GM21717 (cell line): ENCODE measurements at regions not wholly inside any gene's neighbourhood (a gene's known extent, or its start where the extent isn't known, plus 50 kb on each side); places are given as distances from the start of the nearest gene placed in this dataset.
A peak's percentile ranks its signal among the peaks of the same experiment; 100 is the strongest.

ENCODE experiments used
- ATAC-seq: cut with Tn5 transposase; IDR thresholded peaks from one replicate; pipeline ENCODE4 v1.9.1; 2021; ENCODE audit warnings: mild to moderate bottlenecking, moderate library complexity; ENCODE audit not compliant: unreplicated experiment

DNA sequence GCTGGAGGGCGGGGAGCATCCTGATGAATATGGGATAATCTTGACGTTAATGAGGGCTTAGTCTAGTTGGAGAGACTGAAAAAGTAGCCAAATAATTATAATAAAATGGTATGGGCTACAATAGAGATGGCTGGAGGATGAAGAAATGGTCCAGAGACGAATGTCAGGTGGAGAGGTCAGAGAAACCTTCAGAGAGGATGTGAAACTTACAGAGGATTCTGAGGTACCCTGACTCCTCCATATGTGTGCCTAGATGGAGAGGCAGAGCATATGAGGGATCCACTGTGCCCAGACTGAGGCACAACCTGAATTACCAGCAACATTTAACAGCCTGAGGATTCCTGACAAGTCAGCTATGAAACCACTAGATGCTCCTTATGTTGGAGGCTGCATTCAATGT is 417.0 kb downstream of the ATP23 start:
- no peak for ATAC-seq

DNA sequence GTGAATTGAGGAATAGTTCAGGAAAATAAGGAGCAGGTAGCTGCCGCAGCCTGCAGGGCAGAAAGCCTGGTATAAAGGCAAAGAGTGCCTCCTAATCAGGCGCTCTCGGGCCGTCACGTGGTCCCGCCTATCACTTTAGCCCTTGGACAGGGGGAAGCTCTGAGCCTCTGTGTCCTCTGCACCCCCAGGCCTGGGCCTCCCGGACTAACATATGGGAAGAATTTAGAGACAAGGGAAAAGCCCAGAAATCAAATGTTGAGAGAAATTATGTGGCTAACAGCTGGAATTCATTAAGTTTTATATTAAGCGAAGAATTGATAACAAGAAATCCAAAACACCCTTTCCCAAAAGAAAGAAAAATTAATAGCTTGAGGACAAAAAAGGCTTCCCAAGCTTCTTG is 417.7 kb downstream of the ATP23 start:
- ATAC-seq: no peak

- ATAC-seq: no peak
Observed at GRCh38 chr12:58361056-58361455, 419.7 kb downstream of the ATP23 start.

GRCh38 chr12:58363971-58364370 is 422.6 kb downstream of the ATP23 start:
- no peak for ATAC-seq

GRCh38 chr12:58364389-58365086 is 423.2 kb downstream of the ATP23 start:
- ATAC-seq: no peak

DNA sequence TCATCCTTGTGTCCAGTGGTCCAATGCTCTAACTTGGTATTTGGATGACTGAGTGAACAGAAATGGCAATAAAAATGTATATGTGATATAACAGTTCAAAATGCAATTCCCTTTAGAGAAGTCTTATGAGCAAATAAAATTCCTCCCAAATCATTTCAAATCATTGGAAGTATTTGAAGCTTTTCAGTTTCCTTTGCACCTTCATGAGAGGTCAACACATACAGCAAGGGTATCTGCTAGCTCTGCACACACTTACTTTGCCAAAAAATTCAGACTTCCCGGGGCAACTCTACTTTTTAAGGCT is 423.7 kb downstream of the ATP23 start:
- ATAC-seq: no peak

DNA sequence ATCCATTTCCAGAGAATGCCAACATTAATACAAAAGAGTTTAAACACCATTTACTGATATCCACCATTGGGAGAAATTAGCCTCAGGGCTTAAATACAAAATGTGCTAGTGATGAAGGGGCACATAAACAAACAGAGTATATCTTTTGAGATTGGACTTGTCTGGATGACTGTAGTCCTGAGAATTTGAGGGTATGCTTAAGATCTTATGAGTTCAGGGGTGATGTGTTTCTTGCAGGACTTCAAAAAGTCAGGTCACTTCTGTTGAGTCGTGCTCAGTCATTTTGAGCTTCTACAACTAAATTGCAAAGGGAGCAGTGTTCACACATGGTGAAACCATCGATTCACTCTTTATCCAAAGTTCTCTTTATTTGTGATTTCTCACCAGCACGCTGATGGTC is 425.7 kb downstream of the ATP23 start:
- ATAC-seq: no peak

DNA sequence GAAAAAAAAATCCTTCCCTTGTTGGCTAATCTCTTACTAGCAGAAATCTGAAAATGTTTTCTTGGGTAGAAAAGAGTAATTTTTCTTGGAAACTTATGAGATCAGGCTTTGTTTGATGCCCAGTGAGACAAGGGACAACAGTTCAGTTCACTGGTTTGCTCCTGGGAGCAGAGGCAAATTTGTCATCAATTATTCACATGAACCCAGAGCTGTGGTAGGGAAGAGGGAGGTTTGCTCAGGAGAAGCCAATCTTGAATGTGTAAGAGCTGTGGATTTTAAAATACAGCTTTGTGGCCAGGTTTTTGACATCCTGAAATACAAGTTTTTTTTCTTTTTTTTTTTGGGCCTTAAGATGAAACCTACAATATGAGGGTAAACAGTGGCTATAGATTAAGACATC is 426.6 kb downstream of the ATP23 start:
- no peak for ATAC-seq

- ATAC-seq: no peak
Observed at GRCh38 chr12:58369576-58369975, 428.2 kb downstream of the ATP23 start.

- peak; percentile 96 for ATAC-seq
Observed at GRCh38 chr12:58372298-58372697, 430.9 kb downstream of the ATP23 start.

GRCh38 chr12:58378028-58378427 is 436.7 kb downstream of the ATP23 start:
- ATAC-seq: no peak

- no peak for ATAC-seq
Observed at GRCh38 chr12:58381546-58381945, 440.2 kb downstream of the ATP23 start.

DNA sequence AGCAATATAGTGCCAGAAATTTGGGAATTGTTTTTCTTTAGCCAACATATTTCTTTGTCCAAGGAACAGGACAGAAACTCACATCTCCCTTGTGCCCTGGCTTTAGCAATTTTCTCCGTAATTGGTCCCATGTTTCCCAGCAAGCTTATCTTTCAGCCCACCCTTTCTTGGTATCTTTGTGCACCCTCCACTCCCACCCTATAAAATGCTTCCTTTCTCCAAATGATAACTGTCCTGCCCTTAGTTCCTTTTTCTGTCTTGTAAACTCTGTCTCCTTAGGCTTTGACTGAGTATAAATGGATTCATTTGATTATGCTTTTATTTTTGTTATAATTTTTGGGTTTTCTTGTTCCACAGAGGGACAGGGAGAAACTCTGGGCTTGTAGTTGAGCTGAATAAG is 442.8 kb downstream of the ATP23 start:
- ATAC-seq: no peak

DNA sequence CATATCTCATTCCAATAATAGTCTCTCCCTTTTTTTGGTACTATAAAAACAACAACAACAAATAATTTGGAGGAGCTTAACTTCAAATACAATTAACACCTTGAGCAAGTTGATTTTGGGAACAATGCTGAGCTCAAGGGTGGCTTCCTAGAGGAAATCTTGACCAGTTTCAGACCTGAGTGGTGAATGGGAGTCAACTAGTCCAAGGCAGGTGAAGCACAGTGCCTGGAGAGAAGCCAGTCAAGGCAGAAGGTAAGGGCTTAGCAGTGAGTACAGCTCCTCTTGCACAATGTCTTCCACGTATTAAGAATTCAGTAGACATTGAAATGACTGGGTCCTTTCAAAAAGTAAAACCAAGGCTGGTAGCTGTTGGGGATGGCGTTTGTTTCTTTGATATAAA is 444.8 kb downstream of the ATP23 start:
- no peak for ATAC-seq

GRCh38 chr12:58387199-58387598 is 445.8 kb downstream of the ATP23 start:
- ATAC-seq: no peak

GRCh38 chr12:58388261-58388660 is 446.9 kb downstream of the ATP23 start:
- no peak for ATAC-seq

GRCh38 chr12:58393152-58393551 is 451.8 kb downstream of the ATP23 start:
- ATAC-seq: no peak

DNA sequence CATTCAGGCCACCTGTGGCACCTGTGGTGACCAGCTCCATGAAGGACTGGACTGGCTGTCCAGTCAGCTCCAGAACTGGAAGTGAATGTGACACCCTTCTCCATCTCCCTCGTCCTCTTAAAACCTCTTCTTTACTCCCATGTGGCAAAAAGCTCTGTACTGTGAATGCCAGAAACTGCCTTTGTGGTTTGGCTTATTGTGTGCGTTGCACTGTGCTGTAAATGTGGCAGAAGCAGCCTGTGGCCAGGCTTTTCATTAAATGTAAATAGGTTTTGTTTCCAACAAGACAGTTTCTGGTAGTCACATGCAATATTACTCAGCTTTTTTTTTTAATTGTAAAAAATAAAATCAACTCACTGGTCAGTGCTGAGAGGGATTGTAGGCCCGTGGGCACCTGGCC is 453.7 kb downstream of the ATP23 start:
- no peak for ATAC-seq

GRCh38 chr12:58395470-58395869 is 454.1 kb downstream of the ATP23 start:
- ATAC-seq: no peak

DNA sequence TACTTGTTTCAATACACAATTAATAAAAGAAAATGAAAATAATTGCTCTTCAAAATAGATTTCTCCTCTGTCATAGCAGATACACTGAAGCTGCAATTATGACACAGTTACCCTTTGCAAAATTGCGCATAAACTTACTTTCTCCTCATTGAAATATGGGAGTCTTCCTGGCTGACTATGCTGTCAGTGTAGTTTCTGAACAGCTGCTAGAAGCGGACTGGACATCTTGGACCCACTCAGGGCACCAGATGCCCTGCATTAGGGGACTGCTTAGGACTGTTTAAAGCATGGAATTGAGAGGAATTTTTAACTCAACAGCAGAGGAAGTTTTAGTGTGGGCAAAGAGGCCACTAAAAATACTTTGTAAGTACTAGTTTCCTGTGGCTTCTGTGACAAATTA is 454.9 kb downstream of the ATP23 start:
- no peak for ATAC-seq

DNA sequence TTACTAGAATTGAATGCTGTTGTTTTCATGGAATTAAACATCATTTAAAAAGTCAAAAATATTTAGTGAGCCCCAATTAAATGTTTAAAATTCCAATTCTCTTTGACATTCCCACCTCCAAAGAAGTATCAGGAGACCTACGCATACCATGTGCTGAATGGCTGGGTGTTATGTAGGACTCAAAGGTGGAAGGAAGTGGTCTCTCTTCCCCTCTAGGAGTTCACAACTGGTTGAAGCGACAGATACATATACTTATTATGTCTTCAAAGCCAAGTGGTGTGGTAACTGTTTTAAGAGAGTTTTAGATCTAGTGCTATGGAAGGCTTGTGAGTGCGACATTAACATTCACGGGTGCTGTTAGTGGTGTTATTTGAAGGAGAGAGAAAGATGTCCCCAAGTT is 464.0 kb downstream of the ATP23 start:
- ATAC-seq: no peak

DNA sequence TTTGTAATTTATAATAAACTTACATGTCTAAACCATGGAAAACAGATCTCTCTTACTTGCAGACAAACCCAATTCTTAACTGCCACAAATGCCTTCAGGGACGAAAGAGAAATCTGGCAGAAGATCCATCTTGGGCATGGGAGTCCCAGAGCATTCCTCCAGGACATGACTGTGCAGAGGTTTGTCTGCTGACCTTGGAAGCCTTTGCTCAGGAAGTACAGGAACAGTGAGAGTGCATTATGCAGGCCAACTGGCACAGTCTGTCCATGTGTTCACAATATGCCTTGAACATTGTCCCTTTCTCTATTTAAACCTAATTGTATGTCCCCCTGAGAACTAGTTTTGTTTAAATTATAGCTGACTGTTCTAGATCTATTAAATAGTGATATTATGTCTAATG is 467.1 kb downstream of the ATP23 start:
- no peak for ATAC-seq

GRCh38 chr12:58412461-58413060 is 471.2 kb downstream of the ATP23 start:
- ATAC-seq: no peak
